ENCODE measurements at regions not wholly inside any gene's neighbourhood (a gene's known extent, or its start where the extent isn't known, plus 50 kb on each side); places are given as distances from the start of the nearest gene placed in this dataset.
"Not testable (repeated sequence)": the region's sequence is repeated elsewhere in the genome, so short reads cannot be mapped to it uniquely, and the experiment has no call there.

DNA sequence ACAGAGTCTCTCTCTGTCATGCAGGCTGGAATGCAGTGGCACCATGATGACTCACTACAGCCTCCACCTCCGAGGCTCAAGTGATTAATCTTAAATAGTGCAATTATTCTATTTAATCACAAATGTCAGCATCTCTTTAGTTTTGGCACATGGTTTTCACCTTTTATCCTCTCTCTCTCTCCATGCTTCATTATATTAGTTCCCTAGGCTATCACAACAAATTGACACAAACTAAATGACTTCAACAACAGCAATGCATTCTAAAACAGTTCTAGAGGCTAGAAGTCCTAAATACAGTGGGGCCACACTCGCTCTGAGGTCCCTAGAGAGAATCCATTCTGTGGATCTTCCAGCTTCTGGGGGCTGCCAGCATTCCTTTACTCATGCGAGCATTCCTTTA is 178.2 kb upstream of the ZNG1F start:
- H3K4me3 ChIP-seq; DNase-seq; H3K27me3 ChIP-seq; H3K4me1 ChIP-seq (replicated peaks in 1 of 2); H3K9me3 ChIP-seq (replicated peaks in 1 of 3); H3K27ac ChIP-seq; intact Hi-C loops (cut with DNase I); H3K36me3 ChIP-seq (replicated peaks in 1 of 2): not testable (repeated sequence)
- 41 to 60% (median 52%) methylated on average over 2 of the region's 3 CpGs for whole genome bisulfite sequencing, 4 donors

DNA sequence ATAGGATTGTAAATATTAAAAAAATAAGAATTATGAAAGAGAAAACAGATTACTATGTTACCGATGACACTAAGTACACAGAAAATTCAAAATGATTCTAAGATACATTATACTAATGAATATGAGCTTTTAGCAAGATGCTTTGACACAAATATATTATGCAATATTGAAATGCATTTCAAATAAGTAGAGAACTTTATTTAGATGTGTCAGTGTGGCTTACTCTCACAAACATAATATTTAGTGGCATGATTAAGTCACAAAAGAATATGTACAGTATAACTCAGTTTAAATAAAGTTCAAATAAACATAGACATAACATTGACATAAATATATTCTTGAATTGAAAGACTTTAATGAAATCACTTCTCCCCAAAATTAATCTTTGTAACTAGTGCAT is 172.7 kb upstream of the ZNG1F start:
- H3K36me3 ChIP-seq (replicated peaks in 1 of 2); H3K4me1 ChIP-seq (replicated peaks in 1 of 2); H3K27me3 ChIP-seq; DNase-seq; H3K27ac ChIP-seq; intact Hi-C loops (cut with DNase I); H3K4me3 ChIP-seq; H3K9me3 ChIP-seq (replicated peaks in 1 of 3): not testable (repeated sequence)
- WGBS, 4 donors = 100% methylated on average over 1 of the region's 1 CpG; no CpG with 5 or more reads in 2 of the 4 donors

DNA sequence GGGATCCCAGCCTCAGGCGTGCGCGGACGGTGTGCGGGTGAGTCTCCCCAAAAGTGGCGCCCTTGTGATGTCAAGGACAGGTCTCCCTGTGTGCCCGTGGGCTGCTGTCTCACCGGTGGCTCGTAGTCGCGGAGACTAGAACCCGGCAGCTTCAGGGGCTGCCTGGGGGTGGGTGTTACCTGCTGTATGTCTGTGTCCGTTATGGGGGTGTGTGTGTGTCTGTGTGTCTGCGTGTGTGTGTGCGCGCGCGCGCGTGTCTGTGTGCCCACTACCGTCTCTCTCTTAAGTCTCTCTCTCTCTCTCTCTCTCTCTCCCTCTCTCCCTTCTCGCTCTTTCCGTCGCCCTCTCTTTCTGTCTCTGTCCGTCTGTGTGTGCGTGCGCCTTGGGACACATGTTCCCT is 170.0 kb upstream of the ZNG1F start:
- 0% methylated on average over 7 to 14 of the region's 27 CpGs; no CpG with 5 or more reads in 1 of the 4 donors for WGBS, 4 donors
- DNase-seq = peak; percentile 23 to 65 (median 34)
- peak overlapping the region; percentile 16 to 92 (median 70) for H3K27ac ChIP-seq

GRCh38 chr9:41358682-41359081 is 169.6 kb upstream of the ZNG1F start:
- peak; percentile 88 to 95 (median 91) for DNase-seq

More for the DNA sequence above, 170.0 kb upstream of the ZNG1F start:
- intact Hi-C loops (cut with DNase I); H3K9me3 ChIP-seq (replicated peaks in 1 of 3); H3K36me3 ChIP-seq (replicated peaks in 1 of 2); H3K27me3 ChIP-seq; H3K4me1 ChIP-seq (replicated peaks in 1 of 2): not testable (repeated sequence)
- H3K4me3 ChIP-seq = peak overlapping the region in 3 of 4 donors; percentile 48 to 82 (median 51)

DNA sequence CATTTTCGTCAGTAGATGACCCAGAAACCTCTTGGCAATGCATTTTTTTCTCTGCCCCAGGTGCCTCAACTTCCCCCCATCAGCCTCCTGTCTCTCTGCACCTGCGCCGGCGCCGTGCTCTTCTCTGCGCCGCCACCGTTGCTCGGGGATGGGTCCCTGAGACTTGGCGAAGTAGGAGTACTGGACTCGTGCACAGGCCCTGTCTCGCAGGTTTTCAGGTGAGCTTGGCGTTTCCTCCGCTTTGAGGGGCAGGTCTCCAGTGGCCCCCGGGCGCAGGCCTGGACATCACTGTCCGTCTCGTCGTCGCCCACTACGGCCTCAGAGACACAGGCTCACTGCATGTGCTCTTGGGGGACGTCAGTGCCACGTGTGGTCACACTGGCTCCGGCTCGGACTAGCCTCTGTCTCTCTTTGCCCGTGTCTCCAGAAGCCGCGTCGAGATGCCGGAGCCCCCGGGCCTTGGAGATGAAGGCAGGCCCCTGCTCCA is 168.8 kb upstream of the ZNG1F start:
- H3K27ac ChIP-seq = peak overlapping the region in 3 of 5 donors; percentile 17 to 92 (median 91)
- H3K36me3 ChIP-seq (replicated peaks in 1 of 2); intact Hi-C loops (cut with DNase I); H3K9me3 ChIP-seq (replicated peaks in 1 of 3); H3K27me3 ChIP-seq; H3K4me1 ChIP-seq (replicated peaks in 1 of 2): not testable (repeated sequence)
- DNase-seq = peak in 4 of 7 donors; percentile 20 to 53 (median 24)
- peak overlapping the region in 1 of 4 donors; percentile 82 for H3K4me3 ChIP-seq
- WGBS, 4 donors = 32 to 46% (median 44%) methylated on average over 10 to 26 of the region's 31 CpGs; no CpG with 5 or more reads in 1 of the 4 donors

More at GRCh38 chr9:41358682-41359081, 169.6 kb upstream of the ZNG1F start:
- intact Hi-C loops (cut with DNase I); H3K4me1 ChIP-seq (replicated peaks in 1 of 2); H3K9me3 ChIP-seq (replicated peaks in 1 of 3); H3K36me3 ChIP-seq (replicated peaks in 1 of 2); H3K27me3 ChIP-seq: not testable (repeated sequence)
- H3K4me3 ChIP-seq = peak overlapping the region in 2 of 4 donors; percentile 51 to 82
- peak; percentile 39 to 84 for TF ChIP-seq POLR2A (IDR thresholded peaks at IDR 0.05)
- peak overlapping the region; percentile 16 to 92 (median 70) for H3K27ac ChIP-seq
- 2% methylated on average over 30 of the region's 40 CpGs; no CpG with 5 or more reads in 3 of the 4 donors for WGBS, 4 donors

DNA sequence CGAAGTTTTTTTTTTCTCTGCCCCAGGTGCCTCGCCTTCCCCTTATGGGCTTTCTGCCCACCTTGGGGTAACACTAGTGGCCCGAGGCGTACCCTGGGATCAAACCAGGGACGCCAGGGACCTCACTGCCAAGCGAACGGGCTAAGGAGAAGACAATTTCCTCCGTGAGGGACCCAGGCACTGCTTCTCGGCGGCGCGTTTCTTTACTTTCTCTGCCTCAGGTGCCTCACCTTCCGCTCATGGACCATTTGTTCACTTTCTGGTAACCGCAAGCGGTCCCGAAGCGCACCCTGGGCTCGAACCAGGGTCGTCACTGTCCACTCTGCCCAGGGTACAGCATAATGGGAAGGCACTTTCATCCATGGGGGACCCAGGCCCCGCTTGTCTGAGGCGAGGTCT is 168.2 kb upstream of the ZNG1F start:
- H3K27ac ChIP-seq; H3K4me1 ChIP-seq (replicated peaks in 1 of 2); H3K4me3 ChIP-seq; DNase-seq; H3K9me3 ChIP-seq (replicated peaks in 1 of 3); H3K36me3 ChIP-seq (replicated peaks in 1 of 2); intact Hi-C loops (cut with DNase I); H3K27me3 ChIP-seq: not testable (repeated sequence)
- 84 to 97% (median 92%) methylated on average over 9 to 17 of the region's 21 CpGs for WGBS, 4 donors

- H3K4me3 ChIP-seq; intact Hi-C loops (cut with DNase I); H3K9me3 ChIP-seq (replicated peaks in 1 of 3); H3K4me1 ChIP-seq (replicated peaks in 1 of 2); H3K36me3 ChIP-seq (replicated peaks in 1 of 2); H3K27me3 ChIP-seq: not testable (repeated sequence)
- peak; percentile 82 to 94 (median 90) for DNase-seq
- peak overlapping the region in 2 of 5 donors; percentile 56 to 63 for H3K27ac ChIP-seq
- 5 to 17% methylated on average over 14 to 19 of the region's 42 CpGs; no CpG with 5 or more reads in 2 of the 4 donors for WGBS, 4 donors
- TF ChIP-seq POLR2A (IDR thresholded peaks at IDR 0.05) = peak in 1 of 2 donors; percentile 10
Observed at GRCh38 chr9:41356588-41357349, 167.7 kb upstream of the ZNG1F start.

- H3K27ac ChIP-seq; DNase-seq; H3K4me3 ChIP-seq; H3K9me3 ChIP-seq (replicated peaks in 1 of 3); H3K27me3 ChIP-seq; H3K36me3 ChIP-seq (replicated peaks in 1 of 2); H3K4me1 ChIP-seq (replicated peaks in 1 of 2); intact Hi-C loops (cut with DNase I): not testable (repeated sequence)
- 20 to 58% (median 36%) methylated on average over 2 to 8 of the region's 36 CpGs; no CpG with 5 or more reads in 1 of the 4 donors for WGBS, 4 donors
Observed at GRCh38 chr9:41355712-41356450, 166.8 kb upstream of the ZNG1F start.

DNA sequence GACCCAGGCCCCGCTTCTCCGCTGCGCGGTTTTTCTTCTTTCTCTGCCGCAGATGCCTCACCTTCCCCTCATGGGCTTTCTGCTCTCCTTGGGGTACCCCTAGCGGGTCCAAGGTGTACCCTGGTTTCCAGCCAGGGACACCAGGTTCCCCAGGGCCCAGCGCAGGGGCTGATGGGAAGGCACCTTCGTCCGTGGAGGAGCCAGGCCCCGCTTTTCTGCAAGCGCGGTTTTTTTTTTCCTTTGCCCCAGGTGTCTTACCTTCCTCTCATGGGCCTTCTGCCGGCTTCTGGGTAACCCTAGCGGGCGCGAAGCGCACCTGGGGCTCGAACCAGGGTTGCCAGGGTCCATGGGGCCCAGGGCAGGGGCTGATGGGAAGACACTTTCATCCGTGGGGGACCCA is 165.9 kb upstream of the ZNG1F start:
- H3K27me3 ChIP-seq; intact Hi-C loops (cut with DNase I); H3K9me3 ChIP-seq (replicated peaks in 1 of 3); H3K4me1 ChIP-seq (replicated peaks in 1 of 2); H3K36me3 ChIP-seq (replicated peaks in 1 of 2); H3K4me3 ChIP-seq; H3K27ac ChIP-seq; DNase-seq: not testable (repeated sequence)
- WGBS, 4 donors = 0 to 20% methylated on average over 1 to 2 of the region's 19 CpGs; no CpG with 5 or more reads in 2 of the 4 donors

DNA sequence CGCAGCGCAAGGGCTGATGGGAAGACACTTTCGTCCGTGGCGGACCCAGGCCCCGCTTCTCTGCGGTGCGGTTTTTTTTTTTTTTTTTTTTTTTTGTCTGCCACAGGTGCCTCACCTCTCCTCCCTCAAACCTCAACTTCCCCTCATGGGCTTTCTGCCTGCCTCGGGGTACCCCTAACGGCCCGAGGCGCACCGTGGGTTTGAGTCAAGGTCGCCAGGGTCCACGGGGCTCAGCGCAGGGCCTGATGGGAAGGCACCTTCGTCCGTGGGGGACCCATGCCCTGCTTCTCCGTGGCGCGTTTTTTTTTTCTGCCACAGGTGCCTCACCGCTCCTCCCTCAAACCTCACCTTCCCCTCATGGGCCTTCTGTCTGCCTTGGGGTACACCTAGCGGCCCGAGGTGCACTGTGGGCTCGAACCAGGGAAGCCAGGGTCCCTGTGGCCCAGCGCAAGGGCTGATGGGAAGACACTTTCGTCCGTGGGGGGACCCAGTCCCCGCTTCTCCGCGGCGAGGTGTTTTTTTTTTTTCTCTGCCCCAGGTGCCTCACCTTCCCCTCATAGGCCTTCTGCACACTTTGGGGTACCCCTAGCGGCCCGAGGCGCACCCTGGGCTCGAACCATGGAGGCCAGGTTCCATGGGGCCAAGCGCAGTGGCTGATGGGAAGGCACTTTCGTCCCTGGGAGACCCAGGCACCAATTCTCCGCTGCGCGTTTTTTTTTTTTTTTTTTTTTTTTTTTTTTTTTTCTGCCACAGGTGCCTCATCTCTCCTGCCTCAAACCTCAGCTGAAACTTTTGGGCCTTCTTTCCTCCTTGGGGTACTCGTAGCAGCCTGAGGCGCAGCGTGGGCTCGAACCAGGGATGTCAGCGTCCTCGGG is 165.2 kb upstream of the ZNG1F start:
- H3K27me3 ChIP-seq; H3K4me1 ChIP-seq (replicated peaks in 1 of 2); H3K4me3 ChIP-seq; H3K36me3 ChIP-seq (replicated peaks in 1 of 2); DNase-seq; intact Hi-C loops (cut with DNase I); H3K9me3 ChIP-seq (replicated peaks in 1 of 3); H3K27ac ChIP-seq: not testable (repeated sequence)
- 12 to 61% (median 39%) methylated on average over 14 to 24 of the region's 47 CpGs for WGBS, 4 donors

Measured in adrenal gland (tissue), 9 donors.